NT2/D1 (cell line): ENCODE measurements at regions not wholly inside any gene's neighbourhood (a gene's known extent, or its start where the extent isn't known, plus 50 kb on each side); places are given as distances from the start of the nearest gene placed in this dataset.

ENCODE experiments used
- SUZ12 ChIP-seq: IDR thresholded peaks from 2 replicates; pipeline ENCODE4 v1.6.1; 2011; ENCODE audit not compliant: insufficient read length, insufficient read depth; ENCODE audit errors: extremely low read depth
- YY1 ChIP-seq: IDR thresholded peaks from 2 replicates; pipeline ENCODE4 v1.6.1; 2011; ENCODE audit not compliant: insufficient read length, insufficient read depth
- ZNF274 ChIP-seq: IDR thresholded peaks from 2 replicates; pipeline ENCODE4 v1.6.1; 2011; ENCODE audit warnings: mild to moderate bottlenecking, low read depth, low read length

DNA sequence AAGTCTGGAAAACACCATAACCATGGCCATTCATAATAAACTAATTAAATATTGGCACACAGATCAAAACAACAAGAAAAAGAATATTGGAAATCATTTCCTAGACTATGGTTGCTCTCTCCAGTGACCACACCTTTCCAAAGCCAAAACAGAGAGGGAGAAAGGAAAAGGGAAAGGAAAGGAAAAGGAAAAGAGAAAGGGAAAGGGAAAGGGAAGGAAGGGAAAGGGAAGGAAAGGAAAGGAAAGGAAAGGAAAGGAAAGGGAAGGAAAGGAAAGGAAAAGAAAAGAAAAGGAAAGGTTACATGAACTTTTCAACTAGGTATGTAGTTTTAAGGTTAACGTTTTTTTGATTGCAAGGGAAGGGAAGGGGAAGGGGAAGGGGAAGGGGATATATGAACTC lies 360.5 kb upstream of the SLC39A10 start:
- no peak for TF ChIP-seq YY1
- TF ChIP-seq SUZ12: no peak
- no peak for TF ChIP-seq ZNF274
